GM20000 (cell line): ENCODE measurements at regions not wholly inside any gene's neighbourhood (a gene's known extent, or its start where the extent isn't known, plus 50 kb on each side); places are given as distances from the start of the nearest gene placed in this dataset.

Experiments
- DNase-seq: peaks from one replicate; pipeline ENCODE4 v3.0.0; 2012; ENCODE audit warnings: low spot score
- CTCF ChIP-seq: IDR thresholded peaks from 2 replicates; pipeline ENCODE4 v1.5.1; 2012; ENCODE audit warnings: mild to moderate bottlenecking, control low read depth; ENCODE audit errors: extremely low read depth, missing control alignments

DNA sequence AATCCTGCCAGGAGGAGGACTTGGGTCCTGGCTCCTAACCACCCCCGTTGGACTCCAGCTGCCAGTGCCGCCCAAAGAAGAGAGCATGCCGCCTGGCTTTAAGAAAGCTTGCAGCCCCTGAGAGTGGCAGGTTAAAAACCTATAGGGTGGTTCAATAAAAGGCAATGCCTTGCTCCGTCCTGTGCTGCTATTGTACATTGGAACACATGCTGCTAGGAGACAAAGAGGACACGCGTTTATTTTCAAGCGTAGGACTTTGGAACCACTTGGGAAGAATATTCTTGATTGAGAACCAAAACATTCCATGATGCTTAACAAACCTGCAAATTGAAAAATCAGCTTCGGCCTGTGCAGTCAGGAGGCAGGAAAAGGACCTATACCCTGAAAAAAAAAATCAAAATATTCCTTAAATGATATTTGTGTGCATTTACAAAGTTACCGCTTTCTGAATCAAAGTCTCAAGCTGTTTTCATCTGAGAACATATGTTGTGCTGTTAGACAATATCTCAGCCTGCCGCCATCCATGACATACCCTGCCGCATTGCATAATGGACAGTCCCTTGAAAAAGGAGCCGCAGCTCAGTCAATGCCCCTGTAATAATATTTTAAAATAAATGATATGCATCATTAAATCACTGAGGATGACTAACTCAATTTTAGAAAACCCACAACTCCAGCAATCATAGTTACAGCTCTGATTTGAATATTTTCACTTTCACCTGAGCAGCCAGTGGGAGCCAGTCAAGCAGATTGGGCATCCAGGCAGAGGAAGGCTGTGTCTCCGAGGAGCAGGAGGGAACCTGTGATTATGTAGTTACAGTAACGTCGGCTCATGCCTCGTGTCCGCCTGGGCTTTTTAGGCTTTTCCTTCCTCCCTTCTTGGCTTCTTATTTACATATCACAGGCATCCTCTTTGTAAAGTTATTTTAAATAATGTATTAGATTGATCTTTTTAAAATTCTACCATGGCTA lies 805.6 kb upstream of the FANCL start:
- DNase-seq = no peak
- TF ChIP-seq CTCF = no peak

DNA sequence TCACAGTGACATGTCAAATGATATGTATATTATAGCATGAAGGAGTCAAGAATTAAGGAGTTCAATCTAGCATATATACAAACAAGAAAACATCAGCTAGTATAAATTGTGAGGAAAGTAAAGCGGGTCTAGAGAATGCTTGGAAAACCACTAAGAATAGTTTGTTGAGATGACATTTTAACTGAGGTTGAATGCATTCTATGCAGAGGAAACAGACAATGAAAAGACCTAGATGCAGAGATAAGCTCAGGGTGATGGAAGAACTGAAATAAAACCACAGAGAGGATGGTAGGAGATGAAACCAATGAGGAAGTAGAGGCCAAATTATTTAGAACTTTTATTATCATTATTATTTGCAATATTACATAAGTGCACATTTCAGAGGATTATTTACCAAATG lies 803.6 kb upstream of the FANCL start:
- TF ChIP-seq CTCF = no peak
- no peak for DNase-seq

- TF ChIP-seq CTCF = no peak
- no peak for DNase-seq
Observed at GRCh38 chr2:59041139-59041538, 800.0 kb upstream of the FANCL start.

- no peak for TF ChIP-seq CTCF
- no peak for DNase-seq
Observed at GRCh38 chr2:59034837-59035236, 793.7 kb upstream of the FANCL start.

GRCh38 chr2:59034106-59034505 lies 793.0 kb upstream of the FANCL start:
- no peak for TF ChIP-seq CTCF
- no peak for DNase-seq

GRCh38 chr2:59033661-59034060 lies 792.5 kb upstream of the FANCL start:
- no peak for DNase-seq
- TF ChIP-seq CTCF = no peak

DNA sequence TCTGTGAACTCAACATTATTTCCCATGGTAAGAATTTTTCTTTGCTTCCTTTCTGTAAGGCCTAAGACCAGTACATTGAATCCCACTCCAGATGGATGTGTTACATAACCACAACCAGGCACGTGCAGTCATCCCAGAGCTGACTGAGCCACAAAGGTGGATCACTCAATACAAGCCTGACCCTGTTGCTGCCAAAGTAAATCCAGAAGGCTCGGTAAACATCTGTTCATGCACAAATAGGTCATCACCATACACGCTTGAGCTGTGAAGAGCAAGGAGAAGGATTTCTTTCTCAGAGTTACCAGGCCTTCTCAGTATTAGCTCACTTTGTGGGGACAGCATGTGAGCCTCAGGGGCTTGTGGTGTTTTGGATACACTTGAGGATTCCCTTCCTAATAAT lies 791.4 kb upstream of the FANCL start:
- TF ChIP-seq CTCF = no peak
- DNase-seq = no peak
